ENCODE measurements at regions not wholly inside any gene's neighbourhood (a gene's known extent, or its start where the extent isn't known, plus 50 kb on each side); places are given as distances from the start of the nearest gene placed in this dataset.
A peak's percentile ranks its signal among the peaks of the same experiment; 100 is the strongest.

- intact Hi-C loops (cut with micrococcal nuclease): loop anchor here (1.0 to 2.0 kb wide), 3 partner anchors 87 to 659 kb away; no protein-coding TSS in a partner anchor
- DNase-seq (ENCODE audit: low read depth, low spot score) (no peak), ATAC-seq (no peak)
- Histone ChIP-seq H3K36me3 (ENCODE audit: control insufficient read depth in 1 of 2, insufficient read depth in 2 of 2, low read length in 2 of 2) (no peaks in the 10 kb centered on the region), H3K27me3 (ENCODE audit: insufficient read depth, low read length) (no peaks in the 10 kb centered on the region), H3K4me1 (ENCODE audit: control insufficient read depth in 1 of 2, insufficient read depth in 2 of 2, low read length in 2 of 2) (peaks cover 18 to 29% of the 10 kb centered on the region in 2 experiments; a peak in 3 of 4 replicates), H3K9me2 (ENCODE audit: insufficient read depth) (no peaks in the 10 kb centered on the region), H3K9ac (ENCODE audit: low read length) (peak overlapping the region; percentile 72), H3K4me3 (replicated peaks in 1 of 2; ENCODE audit: low read depth in 1 of 2, low read length in 2 of 2) (peak overlapping the region; percentile 52 to 65), H3K27ac (ENCODE audit: low read depth, low read length) (no peak overlapping the region), H3K79me2 (ENCODE audit: insufficient read depth, low read length) (no peaks in the 10 kb centered on the region), H2AFZ (ENCODE audit: low read depth, low read length, poor library complexity, severe bottlenecking) (peak overlapping the region; percentile 95), H3K4me2 (ENCODE audit: low read length) (peak overlapping the region; percentile 93), H3K9me3 (ENCODE audit: control insufficient read depth in 1 of 2, insufficient read depth in 1 of 2, low read depth in 1 of 2, low read length in 2 of 2) (no peaks in the 10 kb centered on the region), H4K20me1 (ENCODE audit: insufficient read depth) (no peaks in the 10 kb centered on the region)
- CTCF ChIA-PET: interaction anchor here (0.9 to 1.6 kb wide), 7 partner anchors 15 to 660 kb away, joined by 3 to 14 read pairs (median 4); no protein-coding TSS in a partner anchor
- POLR2A ChIA-PET: interaction anchor here (1.2 kb wide), 1 partner anchor 189 kb away, joined by 3 read pairs; no protein-coding TSS in a partner anchor
- no TSS peak for BruUV-seq (replicated peaks)
- no peak for TF ChIP-seq REST (IDR thresholded peaks at IDR 0.05; ENCODE audit: low read depth)
- TF ChIP-seq RAD21 (IDR thresholded peaks at IDR 0.05; ENCODE audit: low read depth): no peak
- TF ChIP-seq JUND (IDR thresholded peaks at IDR 0.05): no peak
- no peak for TF ChIP-seq SIN3A (IDR thresholded peaks at IDR 0.05; ENCODE audit: low read depth)
- RAD21 ChIA-PET (ENCODE audit: low non-redundant PET in 1 of 2, low total read pairs in 2 of 2, uncharacterized antibody in 2 of 2, unreplicated experiment in 2 of 2): no interaction called here
Observed at GRCh38 chr4:102431608-102431961, 69.6 kb upstream of the NFKB1 start.

GRCh38 chr4:102437111-102437510 lies 64.0 kb upstream of the NFKB1 start:
- Histone ChIP-seq H3K36me3 (ENCODE audit: control insufficient read depth in 1 of 2, insufficient read depth in 2 of 2, low read length in 2 of 2) (no peaks in the 10 kb centered on the region), H3K4me1 (ENCODE audit: control insufficient read depth in 1 of 2, insufficient read depth in 2 of 2, low read length in 2 of 2) (no peaks in the 10 kb centered on the region), H3K4me2 (ENCODE audit: low read length) (no peak overlapping the region), H2AFZ (ENCODE audit: low read depth, low read length, poor library complexity, severe bottlenecking) (no peak overlapping the region), H3K9ac (ENCODE audit: low read length) (no peak overlapping the region), H3K79me2 (ENCODE audit: insufficient read depth, low read length) (no peaks in the 10 kb centered on the region), H4K20me1 (ENCODE audit: insufficient read depth) (no peaks in the 10 kb centered on the region), H3K9me3 (ENCODE audit: control insufficient read depth in 1 of 2, insufficient read depth in 1 of 2, low read depth in 1 of 2, low read length in 2 of 2) (no peaks in the 10 kb centered on the region), H3K27me3 (ENCODE audit: insufficient read depth, low read length) (no peaks in the 10 kb centered on the region), H3K4me3 (replicated peaks in 1 of 2; ENCODE audit: low read depth in 1 of 2, low read length in 2 of 2) (no peak overlapping the region), H3K9me2 (ENCODE audit: insufficient read depth) (no peaks in the 10 kb centered on the region), H3K27ac (ENCODE audit: low read depth, low read length) (no peak overlapping the region)
- intact Hi-C loops (cut with micrococcal nuclease): no loop called here
- POLR2A ChIA-PET: no interaction called here
- BruUV-seq (replicated peaks): no TSS peak
- no peak for TF ChIP-seq JUND (IDR thresholded peaks at IDR 0.05)
- no peak for TF ChIP-seq ZNF274 (IDR thresholded peaks at IDR 0.05; ENCODE audit: low read depth, low read length)
- no peak for TF ChIP-seq FOSL1 (IDR thresholded peaks at IDR 0.05; ENCODE audit: low read depth)
- TF ChIP-seq REST (IDR thresholded peaks at IDR 0.05; ENCODE audit: low read depth): no peak
- CTCF ChIA-PET: no interaction called here
- no peak for DNase-seq (ENCODE audit: low read depth, low spot score)
- ATAC-seq: no peak
- RAD21 ChIA-PET (ENCODE audit: low non-redundant PET in 1 of 2, low total read pairs in 2 of 2, uncharacterized antibody in 2 of 2, unreplicated experiment in 2 of 2): no interaction called here
